Retina (tissue), 1 donor: ENCODE measurements at regions not wholly inside any gene's neighbourhood (a gene's known extent, or its start where the extent isn't known, plus 50 kb on each side); places are given as distances from the start of the nearest gene placed in this dataset.
A peak's percentile ranks its signal among the peaks of the same experiment; 100 is the strongest.
"Not testable (repeated sequence)": the region's sequence is repeated elsewhere in the genome, so short reads cannot be mapped to it uniquely, and the experiment has no call there.

ENCODE experiments used
- DNase-seq: peaks from one replicate; pipeline ENCODE4 v3.0.0-alpha.2; 2016

DNA sequence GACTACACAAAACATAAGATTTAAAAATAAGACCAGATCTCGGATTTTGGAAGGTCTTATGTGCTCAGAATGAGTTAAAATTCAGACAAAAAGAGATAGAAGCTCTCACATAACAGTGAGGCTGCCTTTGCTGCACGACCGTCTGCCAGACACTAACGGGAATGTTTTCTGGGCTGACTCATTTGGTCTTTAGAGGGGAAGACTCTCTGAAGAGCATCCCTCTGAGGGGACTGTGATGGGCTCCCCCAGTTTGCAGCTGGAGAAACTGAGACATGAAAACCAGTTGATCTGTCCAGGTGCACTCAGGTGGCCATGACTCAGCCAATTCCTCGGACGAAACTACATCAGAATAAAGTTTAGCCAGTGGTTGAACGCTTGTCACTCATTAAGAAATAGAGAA lies 153.9 kb downstream of the RNASET2 start:
- no peak for DNase-seq

DNA sequence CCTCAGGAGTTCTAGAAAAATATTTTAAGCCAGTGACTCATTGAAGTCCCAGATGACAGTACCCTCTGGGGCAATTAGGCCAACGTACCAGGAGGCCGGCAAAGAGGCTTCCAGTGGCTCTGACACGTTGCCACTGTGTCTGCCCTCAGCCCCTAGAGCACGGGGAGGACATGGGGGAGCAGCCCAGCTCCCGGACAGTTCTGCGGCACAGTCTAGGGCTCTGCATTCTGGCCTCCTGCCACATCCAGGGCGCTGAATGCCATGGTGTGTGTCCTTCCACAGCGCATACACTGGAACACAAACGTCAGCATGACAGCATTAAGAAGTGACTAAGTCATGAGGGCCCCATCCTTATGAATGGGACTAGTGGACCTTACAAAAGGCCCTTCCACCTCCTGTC lies 156.2 kb downstream of the RNASET2 start:
- no peak for DNase-seq

DNA sequence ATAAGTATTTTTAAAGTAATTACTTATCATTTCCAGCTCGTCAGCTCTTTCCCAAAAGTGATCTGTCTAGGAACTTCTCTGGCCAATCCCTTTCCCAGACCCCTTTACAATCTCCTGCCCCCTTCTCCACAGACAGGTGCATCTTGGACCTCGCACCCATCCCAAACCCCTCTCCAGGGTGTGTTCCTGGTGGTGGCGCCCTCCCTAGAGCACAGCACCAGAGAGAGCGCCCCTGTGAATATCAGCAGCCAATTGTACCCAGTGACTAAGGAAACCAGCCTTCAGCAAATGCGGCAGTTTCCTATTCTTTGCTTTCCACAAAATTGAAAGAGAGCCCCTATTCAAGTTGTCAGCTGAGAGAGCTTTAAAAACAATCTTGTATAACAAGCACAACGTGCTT lies 157.7 kb downstream of the RNASET2 start:
- DNase-seq: no peak

DNA sequence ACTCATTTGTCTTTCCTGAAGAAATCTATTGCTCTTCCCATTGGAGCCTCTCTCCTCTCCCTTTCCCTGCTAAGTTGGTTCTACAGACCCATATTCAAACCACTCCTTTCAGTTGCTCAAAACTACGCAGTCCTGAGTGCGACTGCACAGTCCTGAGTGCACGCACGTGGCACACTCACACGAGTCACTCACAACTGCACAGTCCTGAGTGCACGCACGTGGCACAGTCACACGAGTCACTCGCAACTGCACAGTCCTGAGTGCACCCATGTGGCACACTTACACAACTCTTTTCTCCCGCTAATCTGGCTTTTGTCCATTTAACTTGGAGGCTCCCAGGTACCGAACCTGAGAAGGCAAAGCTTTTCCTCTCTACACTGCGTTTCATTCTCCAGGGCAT lies 159.7 kb downstream of the RNASET2 start:
- DNase-seq: no peak

DNA sequence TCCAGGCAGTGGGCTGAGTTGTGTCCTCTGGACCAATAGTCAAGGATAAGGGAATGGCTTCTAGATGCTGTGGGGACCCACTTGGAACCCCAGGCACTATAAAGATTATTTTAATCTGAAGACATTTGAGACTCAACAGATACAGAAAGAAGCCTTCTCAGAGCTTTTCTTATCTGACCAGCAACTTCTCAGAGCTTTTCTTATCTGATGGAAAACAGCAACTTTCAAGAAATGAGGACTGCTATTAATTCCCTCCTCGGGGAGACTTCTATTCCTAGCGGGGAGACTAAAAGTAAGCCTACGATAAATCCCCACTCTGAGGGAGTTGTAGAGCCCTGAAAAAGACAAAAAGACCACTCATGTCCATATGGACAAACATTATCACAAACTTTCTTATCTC lies 160.5 kb downstream of the RNASET2 start:
- no peak for DNase-seq

DNA sequence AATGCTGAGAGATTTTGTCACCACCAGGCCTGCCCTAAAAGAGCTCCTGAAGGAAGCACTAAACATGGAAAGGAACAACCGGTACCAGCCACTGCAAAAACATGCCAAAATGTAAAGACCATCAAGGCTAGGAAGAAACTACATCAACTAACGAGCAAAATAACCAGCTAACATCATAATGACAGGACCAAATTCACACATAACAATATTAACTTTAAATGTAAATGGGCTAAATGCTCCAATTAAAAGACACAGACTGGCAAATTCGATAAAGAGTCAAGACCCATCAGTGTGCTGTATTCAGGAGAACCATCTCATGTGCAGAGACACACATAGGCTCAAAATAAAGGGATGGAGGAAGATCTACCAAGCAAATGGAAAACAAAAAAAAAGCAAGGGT lies 163.8 kb upstream of the RPS6KA2 start:
- DNase-seq: not testable (repeated sequence)

DNA sequence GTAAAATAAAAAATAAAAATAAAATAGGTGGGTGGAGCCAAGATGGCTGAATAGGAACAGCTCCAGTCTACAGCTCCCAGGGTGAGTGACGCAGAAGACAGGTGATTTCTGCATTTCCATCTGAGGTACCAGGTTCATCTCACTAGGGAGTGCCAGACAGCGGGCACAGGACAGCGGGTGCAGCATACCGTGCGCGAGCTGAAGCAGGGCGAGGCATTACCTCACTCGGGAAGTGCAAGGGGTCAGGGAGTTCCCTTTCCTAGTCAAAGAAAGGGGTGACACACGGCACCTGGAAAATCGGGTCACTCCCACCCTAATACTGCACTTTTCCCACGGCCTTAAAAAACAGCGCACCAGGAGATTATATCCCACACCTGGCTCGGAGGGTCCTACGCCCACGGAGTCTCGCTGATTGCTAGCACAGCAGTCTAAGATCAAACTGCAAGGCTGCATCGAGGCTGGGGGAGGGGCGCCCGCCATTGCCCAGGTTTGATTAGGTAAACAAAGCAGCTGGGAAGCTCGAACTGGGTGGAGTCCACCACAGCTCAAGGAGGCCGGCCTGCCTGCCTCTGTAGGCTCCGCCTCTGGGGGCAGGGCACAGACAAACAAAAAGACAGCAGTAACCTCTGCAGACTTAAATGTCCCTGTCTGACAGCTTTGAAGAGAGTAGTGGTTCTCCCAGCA lies 161.9 kb upstream of the RPS6KA2 start:
- DNase-seq: not testable (repeated sequence)

DNA sequence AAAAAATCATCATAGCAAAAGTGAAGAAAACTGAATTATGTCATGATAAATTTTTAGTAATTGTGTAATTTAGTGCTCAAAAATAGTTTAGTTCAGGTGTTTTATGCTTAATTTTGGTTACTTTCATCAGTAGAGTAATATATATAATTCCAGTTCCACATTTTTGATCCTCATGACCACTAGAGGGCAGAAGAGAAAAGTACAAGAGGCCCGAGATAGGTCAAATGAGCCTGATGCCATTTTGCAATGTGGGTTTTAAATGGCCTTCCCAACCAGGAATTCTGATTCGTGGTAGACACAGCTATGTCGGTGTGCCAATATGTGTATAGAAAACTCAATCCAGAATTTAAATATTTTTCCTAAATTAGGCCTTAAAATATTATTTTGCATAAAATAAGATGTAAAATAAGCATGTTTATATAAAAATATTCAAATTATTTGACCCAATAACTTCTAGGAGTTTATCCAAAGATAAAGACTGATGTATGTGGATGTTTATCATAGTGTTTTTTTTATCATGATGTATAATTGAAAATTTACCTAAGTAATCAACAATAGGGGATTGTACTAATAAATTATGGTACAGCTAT lies 159.7 kb upstream of the RPS6KA2 start:
- DNase-seq: peak; percentile 42

DNA sequence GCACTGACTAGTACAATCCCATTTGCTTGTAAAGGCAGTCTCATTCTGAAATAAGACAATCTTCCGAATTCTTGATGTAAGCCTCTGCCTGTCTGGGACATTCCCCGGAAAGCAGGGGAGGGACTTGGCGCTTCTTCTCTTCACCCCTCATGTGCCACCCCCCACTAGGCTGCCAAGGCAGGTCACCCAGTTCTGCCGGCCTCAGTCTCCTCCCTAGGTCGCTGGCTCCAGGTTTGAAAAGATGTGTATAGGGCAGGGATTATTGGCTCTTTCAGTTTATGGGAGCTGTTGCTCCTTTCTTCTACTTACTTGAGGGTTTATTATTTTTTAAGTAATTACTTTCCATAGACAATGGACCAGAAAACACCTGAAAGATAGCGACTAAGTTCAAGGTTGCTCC lies 158.1 kb upstream of the RPS6KA2 start:
- no peak for DNase-seq

DNA sequence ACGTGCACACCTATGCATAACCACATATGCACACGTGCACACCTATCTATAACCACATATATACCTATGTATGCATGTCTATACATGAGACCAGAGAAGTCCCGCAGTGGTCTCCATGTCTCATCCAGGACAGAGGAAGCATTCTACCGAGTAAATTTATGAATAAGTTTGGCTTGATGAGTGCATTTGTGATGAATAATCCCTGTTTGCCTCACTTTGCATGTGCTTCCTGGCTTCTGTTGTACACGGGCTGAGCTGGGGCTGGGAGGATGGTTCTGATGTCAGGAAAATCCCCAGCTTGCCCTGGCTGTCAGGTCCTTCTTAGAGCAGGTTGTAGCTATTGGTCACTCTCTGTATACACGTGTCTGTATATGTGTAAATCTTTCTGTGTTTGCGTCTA lies 157.6 kb upstream of the RPS6KA2 start:
- DNase-seq: no peak

DNA sequence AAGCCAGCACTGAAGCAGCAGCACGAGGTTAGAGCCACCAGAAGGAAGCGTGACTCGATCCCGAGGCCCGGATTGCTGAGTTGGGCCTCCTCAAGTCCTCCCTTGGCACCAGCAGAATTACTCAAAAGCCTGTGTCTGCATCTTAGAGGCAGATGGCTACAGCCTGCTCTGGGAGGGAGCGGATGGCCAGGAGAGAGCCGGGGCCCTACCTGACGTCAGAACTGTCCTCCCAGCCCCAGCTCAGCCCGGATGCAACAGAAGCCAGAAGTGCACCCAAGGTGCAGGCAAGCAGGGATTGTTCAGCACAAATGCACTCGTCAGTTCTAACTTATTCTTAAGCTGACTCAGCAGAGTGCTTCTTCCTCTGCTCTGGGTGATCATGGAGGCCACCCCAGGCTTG lies 155.5 kb upstream of the RPS6KA2 start:
- no peak for DNase-seq

DNA sequence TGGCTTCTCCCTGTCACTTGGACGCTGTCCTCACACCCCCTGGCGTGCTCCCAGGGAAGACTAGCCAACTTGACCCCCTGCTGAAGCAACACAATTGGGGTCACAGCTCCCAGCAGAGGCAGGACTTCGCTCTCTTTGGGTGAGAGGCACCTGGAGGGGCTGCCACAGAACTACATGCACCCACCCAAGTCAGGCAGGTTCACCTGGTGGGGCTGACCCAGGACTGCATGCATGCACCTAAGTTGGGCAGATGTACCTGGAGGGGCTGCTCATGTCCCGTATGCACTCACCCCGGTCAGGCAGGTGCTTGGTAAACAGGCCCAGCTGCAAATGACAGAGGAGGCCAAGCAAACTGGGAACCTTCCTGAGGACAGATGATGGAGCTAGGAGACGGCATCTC lies 154.3 kb upstream of the RPS6KA2 start:
- DNase-seq: no peak

DNA sequence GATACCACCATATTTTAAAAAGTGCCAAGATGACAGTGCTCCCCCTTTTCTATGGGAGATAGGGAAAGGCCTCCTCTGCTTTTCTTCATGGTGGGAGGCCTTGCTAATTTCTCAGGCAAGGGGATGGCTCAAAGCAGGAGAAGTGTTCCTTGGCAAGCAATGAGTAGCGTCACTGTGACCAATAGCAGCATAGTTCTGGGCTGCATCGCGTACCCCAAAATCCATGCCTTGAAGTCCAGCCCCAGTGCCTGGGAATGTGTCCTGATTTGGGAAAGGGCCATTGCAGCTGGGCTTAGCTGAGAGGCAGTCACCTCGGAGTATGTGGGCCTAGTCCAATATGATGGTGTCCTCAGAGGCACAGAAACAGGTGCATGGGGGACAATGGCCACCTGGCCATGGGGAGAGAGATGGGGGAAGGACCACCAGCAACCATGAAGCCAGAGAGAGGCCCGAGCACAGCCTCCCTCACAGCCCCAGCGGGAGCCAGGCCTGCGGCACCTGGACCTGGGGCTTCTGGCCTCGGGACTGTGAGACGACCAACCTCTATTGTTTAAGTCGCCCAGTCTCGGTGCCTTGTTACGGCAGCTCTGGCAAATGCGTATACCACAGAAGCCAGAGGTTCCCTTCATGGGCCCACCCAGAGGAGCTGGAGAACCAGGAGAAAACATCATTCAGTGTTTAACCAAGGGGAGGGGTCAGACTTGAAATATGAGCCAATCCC lies 153.1 kb upstream of the RPS6KA2 start:
- no peak for DNase-seq

DNA sequence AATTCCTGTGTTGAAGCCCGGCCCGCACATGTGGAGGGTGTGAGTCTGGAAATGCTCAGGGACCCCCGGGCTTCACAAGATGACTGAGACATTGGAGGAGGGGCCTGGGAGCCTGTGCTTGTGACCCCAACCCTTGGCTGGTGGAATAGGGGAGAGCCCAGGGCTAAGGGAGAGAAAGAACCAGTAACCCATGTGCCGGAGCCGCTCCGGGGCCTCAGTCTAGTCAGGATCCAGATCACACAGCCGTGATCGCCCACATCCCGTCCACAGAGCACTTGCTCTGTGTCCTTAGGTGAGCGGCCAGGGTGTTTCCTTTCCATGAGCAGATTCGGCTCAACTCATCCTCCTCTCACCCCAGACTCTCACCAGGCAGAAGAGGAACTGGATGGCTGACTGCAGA lies 152.3 kb upstream of the RPS6KA2 start:
- no peak for DNase-seq

DNA sequence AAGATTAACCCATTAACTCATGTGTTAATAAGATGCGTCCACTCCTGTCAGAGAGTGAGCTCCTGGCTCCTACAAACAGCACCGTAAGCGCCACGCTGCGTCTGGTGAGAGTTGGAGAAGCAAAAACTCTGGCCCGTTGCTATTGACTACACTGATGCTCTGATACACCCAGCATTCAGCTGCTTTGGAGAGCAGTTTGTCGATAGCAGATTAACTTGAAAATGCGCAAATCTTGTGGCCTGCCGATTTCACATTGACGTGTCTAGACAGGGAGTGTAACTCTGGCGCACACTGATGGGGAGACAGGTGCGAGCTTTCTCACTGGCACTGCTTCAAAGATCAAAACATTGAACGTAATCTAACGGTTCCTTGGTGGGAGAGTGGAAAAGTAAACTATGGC lies 151.7 kb upstream of the RPS6KA2 start:
- DNase-seq: no peak

DNA sequence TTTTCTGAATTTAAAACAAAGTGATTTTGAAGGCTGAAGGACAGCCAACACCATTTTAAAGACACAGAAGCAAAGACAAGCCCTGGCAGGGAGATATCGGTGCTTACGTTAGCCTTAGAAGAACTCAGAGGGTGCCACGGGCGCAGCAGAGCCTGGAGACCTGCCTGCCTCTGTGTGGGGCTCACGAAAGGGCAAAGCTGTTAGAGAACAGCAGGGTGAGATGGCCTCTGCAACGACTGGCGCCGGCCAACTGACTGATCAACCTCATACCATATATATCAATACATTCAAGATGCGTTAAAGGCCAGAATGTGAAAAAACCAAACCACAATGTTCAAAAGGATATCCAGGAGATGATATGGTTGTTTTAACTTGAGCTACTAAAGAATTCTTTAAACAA lies 151.0 kb upstream of the RPS6KA2 start:
- no peak for DNase-seq

DNA sequence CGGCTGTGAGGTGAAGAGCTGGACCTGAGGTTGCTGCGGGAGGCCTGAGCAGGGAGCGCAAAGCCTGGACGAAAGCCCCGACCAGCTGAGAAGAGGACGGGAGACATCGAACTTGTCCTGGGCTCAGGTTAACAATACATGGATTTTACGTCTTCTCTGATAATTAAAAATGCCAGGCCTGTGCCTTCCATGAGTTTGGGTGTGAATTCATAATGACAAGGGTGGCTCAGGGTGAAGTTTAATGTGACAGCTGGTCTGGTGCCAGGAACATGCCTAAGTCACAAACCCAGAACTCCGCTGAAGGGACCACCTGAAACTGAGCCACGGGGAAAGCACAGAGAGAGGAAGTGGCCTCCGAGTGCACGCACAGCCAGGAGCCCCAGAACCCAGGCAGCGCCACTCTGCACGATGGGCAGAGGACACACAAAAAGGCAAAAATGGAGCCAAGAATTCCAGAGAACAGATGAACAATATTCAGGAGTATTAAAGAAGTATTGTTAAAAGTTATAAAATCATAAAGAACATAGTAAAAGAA lies 150.1 kb upstream of the RPS6KA2 start:
- DNase-seq: no peak

DNA sequence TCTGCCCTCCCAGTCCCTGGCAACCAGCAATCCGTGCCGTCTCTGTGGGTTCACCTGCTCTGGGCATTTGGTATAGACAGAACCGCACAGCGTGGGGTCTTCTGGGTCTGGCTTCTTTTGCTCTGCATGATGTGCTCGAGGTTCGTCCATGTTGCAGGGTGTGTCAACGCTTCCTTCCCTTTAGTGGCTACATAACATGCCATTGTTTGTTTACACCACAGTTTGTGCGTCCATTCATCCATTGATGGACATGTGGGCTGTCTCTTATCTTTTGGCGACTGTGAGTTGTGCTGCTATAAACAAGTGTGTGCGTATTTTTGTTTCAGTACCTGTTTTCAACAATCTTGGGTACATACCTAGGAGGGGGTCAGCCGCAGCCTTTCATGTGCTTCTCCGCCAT lies 149.5 kb upstream of the RPS6KA2 start:
- no peak for DNase-seq

DNA sequence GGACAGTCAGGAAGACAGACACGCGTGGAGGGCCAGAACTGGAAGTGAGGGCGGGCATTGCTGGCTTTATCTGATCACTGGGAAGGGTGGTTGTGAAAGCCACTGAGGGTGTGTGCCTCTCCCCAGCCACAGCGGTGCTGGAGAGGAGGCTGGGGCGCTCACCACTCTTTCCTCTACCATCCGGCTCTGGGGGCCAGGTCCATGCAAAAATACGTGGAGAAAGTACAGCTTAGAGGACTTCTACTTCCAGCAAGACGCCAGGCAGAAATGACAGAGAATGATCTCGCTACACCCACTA lies 148.8 kb upstream of the RPS6KA2 start:
- no peak for DNase-seq

DNA sequence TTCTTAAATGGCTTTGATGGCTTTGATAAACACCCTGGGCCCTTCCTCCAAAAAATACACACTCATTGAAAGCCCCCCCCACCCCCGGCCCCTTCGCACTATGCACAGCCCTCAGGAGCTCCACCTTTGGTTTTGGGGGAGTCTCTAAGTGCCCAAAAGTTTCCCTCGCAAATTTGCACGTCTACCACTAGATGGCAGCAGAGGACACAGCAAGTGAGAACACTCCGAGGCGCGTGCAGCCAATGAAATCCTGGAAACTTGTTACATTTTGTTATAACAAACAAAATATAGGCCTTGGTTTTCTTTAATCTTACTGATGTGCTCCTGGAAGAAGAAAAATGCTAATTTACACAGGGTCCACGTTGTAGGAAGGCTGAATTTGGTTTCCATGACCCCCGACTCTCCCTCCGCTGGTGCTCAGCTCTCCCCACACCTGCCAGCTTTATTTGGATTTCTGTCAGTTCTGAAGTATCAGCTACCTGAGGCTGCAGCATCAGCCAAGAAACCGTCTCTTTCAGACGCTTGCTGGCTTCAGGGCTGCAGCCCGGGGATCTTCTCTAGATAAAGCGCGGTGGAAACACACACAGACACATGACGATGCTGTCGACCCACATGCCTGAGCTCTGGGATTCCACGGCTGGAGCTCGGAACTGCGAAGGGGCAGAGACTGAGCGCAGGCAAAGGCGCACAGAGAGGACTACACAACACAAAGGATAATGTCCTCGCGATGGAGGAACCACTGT lies 148.3 kb upstream of the RPS6KA2 start:
- DNase-seq: peak; percentile 76

DNA sequence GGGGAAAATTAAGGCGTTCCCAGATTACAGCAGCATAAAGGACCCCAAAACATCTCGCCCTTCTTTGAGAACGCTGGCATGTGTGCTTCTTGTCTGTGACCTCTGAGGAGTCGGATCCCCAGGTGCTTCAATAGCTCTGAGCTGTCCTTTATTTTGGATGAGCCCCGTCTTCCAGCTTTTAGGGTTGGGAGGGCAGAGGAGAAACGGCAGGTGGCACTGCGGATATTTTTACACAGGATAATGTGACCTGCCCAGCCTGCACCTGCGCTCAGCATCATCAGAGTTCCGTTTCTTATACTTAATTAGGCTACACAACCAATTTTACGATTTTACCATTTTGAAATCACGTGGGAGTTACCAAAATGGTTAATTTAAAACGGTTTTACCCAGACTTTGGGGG lies 147.7 kb upstream of the RPS6KA2 start:
- no peak for DNase-seq

DNA sequence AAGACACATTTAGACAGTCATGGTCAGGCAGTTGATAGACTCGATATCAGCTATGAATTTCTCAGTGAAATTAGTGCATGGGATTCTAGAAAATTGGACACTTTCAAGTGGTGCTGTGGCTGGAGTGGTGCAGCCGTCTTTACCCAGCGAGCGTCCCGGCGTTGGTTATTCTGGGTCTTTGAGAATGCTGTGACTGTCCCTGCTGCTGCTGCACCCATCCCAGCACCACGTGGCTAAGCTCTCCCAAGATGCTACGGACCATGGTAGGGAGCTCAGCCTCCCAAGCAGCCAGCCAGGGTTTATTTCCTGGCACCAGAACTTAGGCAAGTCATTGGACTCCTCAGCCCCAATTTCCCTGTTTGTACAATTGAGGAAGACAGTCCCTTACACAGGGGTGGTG lies 147.2 kb upstream of the RPS6KA2 start:
- no peak for DNase-seq

DNA sequence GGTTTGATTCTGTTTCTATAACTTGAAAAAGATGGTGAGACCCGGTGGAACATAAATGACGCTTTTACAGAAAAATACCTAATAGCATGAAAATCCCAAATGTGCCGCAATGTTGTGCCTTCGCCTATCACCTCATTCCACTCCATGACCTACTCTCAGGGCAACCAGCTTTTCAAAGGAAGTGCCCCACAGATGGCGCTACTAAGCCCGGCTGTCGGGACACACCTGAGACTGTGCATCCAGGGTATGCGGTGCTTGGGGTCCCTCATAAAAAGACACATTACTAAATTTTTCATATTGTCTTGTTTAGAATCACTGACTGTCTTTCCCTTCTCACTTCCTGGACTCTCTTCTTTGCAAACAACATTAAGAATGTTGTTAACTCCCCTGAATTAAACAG lies 145.5 kb upstream of the RPS6KA2 start:
- no peak for DNase-seq

DNA sequence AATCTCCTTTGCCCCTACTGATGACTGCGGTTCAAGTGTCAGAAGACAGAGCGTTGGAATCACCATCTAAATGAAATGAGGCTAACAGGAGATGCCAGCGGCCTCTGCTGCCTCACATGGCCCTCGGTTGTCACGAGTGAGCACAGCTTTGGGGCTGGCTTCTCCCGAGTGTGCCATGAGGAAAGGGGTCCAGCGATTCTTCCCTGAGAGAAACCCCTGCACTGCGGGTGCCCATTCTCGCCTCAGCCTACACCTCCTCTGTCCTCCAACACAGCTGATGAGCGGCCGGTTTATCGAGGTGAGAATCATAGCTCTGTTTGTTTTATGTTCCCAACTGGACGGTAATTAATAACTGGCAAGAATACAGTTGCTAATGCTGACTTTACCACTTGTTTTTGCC lies 144.7 kb upstream of the RPS6KA2 start:
- DNase-seq: no peak
